Stimulated activated CD8-positive, alpha-beta memory T cell treated with anti-CD3 and anti-CD28 coated beads, Interleukin-7, amount 100 ng/mL, for 1 hour (primary cell): ENCODE measurements at regions not wholly inside any gene's neighbourhood (a gene's known extent, or its start where the extent isn't known, plus 50 kb on each side); places are given as distances from the start of the nearest gene placed in this dataset.
"Not testable (repeated sequence)": the region's sequence is repeated elsewhere in the genome, so short reads cannot be mapped to it uniquely, and the experiment has no call there.

Experiments
- DNase-seq, 2 donors: peaks; one replicate each; pipeline ENCODE4 v3.0.0-alpha.2; 2020; ENCODE audit warnings: low read depth in 2 of 2

DNA sequence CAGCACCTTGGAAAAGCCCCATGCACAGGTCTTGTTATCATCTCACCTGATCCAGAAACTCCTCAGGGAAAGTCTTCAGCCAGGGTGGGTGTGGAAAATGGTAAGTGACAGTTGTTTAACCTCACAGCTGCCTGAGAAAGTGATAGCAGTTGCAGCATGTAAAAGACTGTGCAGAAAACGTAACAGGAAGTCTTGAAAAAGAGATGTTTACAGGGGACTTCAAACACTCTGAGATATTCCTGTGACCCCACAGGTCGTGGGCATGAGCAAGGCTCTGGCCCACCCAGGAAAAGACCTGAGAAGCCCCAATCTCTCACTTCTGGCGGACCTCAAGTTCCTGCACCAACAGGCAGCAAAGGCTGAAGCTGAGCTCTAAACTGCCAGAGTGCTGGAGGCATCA lies 826.9 kb downstream of the UQCRFS1 start:
- DNase-seq: no peak

DNA sequence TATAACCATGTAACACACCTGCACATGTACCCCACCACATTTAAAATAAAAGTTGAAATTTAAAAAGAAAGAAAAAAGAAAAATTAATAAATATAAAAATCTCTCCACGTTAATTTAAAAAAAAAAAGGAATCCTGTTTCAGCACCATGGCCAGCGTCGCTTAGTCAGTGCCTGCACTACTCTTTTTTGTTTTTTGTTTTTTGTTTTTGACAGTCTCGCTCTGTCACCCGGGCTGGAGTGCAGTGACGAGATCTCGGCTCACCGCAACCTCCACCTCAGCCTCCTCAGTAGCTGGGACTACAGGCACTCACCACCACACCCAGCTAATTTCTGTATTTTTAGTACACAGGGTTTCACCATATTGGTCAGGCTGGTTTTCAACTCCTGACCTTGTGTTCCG lies 835.9 kb downstream of the UQCRFS1 start:
- no peak for DNase-seq

DNA sequence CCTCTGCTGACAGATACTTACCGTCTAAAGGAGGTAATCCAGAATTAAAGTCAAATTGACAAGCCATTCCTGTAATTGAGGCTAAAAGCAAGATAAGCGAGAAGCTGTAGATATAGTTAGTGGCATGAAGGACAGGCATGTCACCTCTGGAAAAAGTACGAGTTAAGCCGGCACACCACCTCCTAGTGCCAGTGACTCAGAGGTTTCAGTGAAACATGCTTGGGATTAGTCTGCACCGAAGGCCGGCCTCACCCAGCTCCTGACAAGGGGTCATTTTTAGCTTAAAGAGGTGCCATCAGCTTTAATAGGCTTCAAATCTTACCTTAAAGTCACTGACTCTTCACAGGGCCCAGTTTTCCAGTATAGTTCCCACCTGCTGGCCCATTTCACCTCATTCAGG lies 838.0 kb downstream of the UQCRFS1 start:
- DNase-seq: no peak

DNA sequence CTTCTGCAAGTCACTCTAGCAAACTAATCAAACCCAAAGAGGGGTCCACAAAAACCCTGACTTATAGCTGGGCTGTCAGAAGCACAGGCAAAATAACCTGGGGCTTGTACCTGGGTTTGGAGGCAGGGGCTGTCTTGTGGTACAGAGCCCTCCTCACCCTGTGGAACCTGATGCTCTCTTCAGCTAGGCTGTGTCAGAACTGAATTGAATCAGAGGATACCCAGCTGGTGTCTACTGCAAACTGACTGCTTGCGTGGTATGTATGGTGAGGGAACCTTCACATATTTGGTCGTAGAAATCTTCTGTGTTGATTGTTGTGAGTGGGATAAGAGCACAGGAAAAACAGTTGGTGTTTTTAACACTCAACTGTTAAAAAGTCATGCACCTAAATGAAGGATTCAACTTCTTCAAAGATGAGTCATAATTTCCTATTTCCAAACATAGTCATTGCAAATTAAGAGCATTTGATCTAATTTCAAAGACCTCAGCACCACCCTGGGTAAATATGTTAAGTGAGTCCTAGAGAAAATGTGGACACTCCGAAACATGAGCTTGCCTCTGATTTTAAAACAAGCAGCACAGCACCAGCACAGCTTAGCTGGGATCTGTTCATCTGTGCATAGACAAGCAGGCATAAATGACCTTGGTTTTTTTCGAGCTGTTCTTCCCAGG lies 840.2 kb downstream of the UQCRFS1 start:
- no peak for DNase-seq

DNA sequence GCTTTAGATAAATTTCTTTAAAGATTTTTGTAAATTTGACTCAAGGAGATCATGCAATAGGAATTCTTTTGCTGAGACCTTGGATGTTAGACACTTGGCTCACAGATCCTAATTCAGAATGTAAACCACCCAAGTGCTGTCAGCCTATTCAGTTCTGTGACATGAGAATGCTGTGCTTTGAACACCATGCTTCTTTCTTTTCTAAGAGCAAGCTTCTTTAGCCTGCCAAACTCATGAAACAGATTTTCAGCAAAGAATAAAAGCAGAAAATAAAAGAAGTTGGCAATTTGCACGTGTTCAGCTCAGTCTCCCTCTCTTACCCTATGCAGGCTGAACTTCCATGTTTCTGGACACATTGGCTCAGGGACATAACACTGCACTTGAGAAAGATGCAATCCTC lies 845.8 kb downstream of the UQCRFS1 start:
- DNase-seq: no peak

DNA sequence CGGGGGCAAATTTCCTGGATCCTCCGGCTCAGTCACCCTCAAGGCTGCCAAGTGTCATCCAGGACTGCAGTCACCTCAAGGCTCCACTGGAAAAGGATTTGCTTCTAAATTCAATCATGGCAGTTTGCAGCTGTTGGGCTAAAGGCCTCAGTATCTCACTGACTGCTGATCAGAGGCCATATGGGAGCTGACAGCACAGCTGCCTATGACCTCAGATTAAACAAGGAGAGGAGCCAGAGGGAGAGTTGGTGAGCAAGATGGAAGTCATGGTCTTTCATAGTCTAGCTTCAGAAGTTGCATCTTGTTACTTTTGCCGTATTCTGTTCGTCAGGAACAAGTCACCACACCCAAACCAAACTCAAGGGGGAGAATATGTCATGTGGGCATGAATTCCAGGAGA lies 849.7 kb downstream of the UQCRFS1 start:
- DNase-seq: no peak

DNA sequence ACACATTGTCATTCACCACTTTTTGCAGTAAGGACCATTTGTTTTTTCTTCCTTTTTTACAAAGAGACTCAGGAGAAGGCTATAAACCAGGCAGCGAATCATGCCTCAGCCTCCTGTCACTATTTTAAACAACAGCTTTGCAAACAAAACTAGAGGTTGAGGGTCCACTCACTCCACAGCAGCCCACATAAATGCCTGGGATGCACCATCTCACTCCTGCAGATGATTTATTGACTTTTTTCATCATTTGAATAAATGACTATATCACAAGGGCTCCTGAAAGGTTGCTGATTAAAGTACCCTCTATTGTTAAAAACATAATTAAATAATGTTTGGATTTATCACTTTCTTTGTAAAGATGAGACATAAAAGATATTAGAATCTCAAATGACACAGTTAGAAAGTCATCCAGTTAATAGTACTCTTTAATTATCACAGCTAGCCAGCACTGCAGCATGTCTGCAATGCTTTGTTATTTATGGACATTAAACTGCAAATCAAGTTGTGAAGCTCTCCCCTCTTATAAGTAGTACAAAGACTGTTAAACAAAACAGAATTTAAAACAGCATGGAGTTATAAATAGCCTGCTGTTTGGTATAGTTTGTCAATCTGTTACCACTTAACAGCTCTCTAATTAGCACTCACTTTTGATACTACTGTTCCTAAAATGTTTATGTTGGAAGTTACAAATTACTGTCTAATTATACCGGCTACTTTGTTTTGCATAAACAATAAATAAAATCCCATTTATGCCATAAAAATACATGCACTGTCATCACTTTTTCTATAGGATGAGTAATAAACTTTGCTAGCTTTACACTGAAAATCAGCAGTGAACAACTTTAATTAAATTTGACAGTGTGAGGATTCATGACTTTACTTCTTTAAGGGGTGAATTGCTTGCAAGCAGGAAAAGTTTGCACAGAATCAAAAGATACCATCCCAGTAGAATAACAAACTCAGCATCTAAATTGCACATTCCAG lies 853.2 kb downstream of the UQCRFS1 start:
- DNase-seq: no peak

DNA sequence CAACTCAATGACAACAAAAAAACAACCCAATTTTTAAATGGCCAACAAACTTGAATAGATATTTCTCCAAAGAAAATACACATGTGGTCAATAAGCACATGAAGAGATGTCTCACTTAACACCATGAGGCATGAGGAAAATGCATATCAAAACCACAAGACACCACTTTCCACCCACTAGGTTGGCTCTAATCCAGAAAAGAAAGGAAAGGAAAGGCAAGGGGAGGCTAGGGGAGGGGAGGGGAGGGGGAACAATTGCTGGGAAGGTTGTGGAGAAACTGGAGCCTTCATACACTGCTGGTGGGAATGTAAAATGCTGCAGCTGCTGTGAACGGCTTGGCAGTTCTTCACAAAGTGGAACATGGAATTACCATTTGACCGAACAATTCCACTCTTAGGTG lies 854.3 kb downstream of the UQCRFS1 start:
- no peak for DNase-seq

DNA sequence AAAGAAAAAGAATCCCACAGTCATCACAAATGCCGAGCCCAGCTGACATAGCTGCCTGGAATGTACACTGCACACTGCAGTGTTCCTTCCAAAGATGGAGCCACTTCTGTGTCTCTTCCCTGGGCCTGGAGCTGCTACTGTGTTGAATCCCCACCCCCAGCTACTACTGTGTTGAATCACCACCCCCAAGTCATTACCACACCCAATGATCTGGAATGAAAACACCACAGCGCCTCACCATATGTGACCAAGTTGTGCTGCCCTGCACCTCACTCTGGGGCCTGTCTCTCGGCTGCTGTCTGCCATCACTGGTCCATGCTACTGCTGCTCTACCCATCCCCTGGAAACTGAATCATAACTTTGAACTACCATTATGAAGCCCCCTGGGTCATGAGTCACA lies 861.2 kb downstream of the UQCRFS1 start:
- no peak for DNase-seq

DNA sequence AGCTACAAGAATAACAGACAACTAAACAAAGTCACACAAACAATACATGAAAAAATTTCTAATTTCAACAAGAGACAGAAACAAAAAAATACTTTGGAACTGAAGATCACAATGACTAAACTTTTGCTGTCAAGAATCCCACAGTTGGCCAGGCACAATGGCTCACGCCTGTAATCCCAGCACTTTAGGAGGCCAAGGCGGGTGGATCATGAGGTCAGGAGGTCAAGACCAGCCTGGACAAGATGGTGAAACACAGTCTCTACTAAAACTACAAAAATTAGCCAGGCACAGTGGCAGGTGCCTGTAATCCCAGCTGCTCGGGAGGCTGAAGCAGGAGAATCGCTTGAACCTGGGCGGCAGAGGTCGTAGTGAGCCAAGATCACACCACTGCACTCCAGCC lies 861.6 kb downstream of the UQCRFS1 start:
- not testable (repeated sequence) for DNase-seq

DNA sequence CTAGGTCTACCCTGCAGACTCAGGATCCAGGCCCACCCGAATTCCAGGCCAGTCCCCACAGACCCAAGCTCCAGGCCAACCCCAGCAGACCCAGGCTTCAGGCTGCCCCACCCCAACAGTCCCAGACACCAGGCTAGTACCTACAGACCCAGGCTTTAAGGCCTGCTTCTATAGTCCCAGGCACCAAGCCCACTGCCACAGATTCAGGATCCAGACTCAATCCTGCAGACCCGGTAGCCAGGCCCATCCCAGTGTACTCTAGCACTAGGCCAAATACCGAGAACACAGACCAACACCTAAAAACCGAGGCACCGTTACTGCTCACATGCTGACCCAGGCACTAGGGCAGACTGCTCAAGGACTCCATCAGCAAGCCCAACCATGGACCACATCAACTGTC lies 862.3 kb downstream of the UQCRFS1 start:
- no peak for DNase-seq

DNA sequence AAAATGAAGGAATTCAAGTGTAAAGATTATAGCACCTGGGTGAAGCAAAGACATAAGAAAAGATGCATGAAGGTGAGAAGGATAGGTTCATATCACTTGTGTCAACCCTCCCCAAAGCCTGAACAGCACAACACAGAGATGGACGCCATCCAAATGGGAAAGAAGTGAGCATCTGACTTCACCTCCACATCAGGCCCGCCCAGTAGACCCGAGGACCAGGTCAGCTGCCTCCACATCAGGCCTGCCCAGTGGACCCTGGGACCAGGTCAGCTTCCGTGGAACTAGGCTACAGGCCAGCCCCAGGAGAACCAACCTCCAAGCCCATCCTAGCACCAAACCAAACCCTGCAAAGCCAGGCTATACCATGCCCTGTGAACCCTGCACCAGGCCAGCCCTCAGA lies 862.9 kb downstream of the UQCRFS1 start:
- DNase-seq: no peak

DNA sequence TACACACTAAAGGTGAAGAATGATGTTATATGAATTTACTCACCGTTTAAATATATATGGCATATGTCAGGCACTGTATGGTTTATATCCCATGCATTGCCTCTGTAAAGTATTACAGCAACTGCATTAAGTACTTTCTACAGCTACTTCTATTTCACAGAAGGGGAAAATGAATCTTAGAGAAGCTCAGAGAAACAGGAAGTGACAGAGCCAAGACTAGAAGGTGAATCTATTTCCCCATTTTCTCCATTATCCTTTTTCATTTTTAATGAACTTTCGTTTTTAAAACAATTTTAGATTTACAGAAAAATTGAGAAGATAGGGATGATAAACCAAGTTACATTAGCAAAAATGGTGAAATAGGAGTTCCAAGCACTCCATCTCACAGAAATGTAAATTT lies 863.3 kb downstream of the UQCRFS1 start:
- no peak for DNase-seq

DNA sequence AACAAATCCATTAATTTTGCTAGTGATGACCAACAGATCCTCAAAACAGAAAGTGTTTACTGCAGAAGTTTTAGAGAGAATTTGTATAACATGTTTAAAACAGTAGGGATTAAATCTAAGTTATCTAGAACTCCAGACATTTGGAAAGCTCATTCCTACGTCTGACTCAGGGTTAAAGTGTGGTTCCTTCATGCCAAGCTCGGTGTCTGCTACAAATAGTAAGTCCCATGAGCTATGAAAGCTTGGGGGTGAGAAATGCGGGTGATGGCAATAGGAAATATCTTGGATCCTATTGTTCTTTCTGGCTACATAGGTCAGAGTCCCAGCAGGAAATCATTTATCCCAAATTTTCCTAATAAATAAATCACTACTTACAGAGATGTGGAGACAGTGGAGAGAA lies 867.1 kb downstream of the UQCRFS1 start:
- no peak for DNase-seq

DNA sequence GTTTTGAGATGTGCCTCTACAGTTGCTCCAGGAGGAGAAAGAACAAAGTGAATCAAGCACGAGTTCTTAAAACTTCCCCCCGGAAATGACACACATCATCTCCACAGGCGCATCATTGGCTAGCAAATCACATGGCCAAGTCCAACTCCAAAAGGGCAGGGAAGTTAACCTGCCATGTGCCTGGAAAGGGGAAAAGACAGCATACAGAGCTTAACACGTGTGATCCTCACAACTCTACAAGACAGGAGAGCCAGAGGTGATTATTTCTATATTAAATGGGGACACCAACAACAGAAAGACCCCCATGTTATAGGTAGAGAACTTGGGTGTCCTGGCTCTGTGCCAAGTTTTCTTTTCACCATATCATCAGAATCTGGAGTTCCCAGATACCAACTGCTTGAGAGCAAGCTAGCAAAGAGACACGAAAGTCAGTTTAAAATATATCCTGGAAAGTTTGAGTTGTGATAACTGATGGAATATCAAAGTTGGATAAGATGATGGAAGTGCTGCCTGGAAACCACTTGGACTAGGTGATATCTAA lies 871.1 kb downstream of the UQCRFS1 start:
- no peak for DNase-seq

DNA sequence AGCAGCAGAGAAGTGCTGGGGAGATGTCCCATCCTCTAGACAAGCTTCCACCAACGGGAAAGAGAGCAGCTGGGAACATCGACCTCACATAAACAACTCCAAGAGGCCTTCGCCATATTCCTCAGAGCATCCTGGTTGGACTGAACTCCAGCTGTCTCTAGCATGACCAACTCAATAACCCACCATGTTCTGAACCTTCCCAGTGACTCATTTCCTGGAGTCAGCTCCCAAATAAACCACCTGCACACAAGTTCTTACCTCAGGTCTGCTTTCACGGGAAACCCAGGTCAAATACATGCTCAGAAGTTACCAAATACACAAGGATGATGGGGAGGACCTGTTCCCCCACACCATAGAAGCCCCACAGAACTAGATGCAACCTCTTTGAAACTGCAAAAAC lies 878.5 kb downstream of the UQCRFS1 start:
- no peak for DNase-seq

DNA sequence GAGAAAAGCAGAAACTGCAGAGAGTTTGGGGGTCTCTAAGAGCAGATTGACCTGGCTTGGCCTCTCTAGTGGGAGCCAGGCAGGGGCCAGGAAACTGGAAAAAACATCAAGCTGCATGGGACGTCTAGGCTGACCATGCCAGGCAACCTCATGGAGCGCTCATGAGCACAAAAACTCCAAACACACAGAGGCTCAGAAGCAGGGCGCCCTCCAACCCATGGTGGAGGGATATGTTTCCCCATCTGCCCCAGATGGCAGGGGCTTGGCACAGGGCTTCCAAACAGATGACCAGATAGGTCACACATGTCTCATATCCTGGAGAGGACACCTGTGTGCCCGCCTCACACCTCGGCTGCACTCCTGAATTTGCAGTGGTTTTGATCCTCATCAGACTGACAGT lies 879.0 kb downstream of the UQCRFS1 start:
- DNase-seq: no peak

DNA sequence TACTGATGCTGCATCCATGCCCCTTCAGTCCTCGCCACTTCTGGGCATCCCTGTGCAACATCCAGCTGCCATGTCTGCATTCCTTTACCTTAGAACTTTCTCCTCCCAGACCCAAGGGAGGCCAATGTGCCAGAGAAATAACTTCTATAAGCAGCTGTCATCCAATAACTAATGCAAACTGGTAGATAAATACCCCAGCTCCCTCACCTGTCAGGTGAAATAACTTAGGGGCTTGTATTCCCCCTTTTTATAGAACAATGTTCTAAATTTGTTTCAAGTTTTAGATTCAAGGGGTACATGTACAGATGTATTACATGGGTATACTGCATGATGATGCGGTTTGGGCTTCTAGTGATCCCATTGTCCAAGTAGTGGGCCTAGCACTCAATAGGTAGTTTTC lies 880.1 kb downstream of the UQCRFS1 start:
- DNase-seq: no peak

DNA sequence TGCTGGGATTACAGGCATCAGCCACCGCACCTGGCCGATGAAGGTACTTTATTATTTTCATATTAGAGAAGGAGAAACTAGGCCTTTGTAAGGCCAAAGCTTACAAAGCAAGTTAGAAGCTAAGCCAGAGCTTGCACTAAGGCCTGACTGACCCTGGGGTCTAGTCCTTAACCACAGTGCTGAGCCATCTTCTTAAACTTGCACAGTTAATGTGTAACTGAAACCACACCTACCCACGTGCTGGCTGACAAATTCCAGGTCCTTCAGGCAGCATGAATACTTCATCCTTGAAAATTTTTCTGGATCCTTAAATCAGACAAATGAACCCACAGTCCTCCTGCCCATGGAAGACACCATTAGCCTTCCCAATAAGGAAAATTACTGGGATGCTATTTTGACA lies 880.6 kb downstream of the UQCRFS1 start:
- no peak for DNase-seq

DNA sequence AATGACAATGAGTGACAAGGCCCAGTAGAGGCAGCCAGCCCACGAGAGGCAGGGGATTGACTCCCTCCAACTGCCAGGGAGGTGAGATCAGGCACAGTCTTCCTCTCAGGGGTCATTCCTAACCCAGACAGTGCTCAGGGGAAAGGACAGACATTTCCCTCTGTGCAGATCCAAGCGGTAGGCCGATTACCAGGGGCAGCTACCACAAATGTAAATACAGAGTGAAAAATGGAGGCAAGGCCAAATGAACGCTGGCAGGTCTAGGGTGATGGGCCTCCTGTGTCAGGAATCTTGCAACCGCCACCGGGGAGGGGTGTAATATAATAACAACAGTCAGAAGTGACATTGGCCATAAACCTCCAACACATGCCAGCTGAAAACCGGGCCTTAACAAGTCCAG lies 881.4 kb downstream of the UQCRFS1 start:
- DNase-seq: no peak

DNA sequence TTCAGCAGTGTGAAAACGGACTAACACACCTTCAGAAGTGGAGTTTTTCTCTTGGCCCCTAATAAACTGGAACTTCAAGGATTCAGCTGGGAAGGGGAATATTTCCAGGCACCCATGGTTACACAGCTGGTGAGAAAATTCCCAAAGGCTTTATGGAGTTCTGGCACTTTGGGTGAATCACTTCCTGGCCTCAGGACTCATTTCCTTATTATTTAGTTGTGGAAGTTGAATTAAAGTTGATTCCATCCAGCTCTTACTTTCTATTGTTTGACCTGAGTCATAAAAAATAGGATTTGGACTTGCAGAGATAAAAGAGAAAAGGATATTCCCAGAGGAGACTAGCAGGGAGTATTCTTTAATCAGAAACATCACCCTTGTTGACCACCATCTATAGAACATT lies 882.1 kb downstream of the UQCRFS1 start:
- DNase-seq: no peak

DNA sequence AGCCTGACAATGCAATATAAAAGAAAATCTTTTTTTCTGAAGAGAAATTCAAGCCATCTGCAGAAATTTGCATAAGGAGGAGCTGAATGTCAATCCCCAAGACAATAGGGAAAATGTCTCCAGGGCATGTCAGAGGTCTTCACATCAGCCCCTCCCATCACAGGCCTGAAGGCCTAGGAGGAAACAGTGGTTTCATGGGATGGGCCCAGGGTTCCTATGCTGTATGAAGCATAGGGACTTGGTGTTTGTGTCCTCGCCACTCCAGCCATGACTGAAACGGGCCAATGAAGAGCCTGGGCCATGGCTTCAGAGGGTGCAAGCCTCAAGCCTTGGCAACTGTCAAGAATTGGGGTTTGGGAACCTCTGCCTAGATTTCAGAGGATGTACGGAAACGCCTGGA lies 883.5 kb downstream of the UQCRFS1 start:
- DNase-seq: no peak

DNA sequence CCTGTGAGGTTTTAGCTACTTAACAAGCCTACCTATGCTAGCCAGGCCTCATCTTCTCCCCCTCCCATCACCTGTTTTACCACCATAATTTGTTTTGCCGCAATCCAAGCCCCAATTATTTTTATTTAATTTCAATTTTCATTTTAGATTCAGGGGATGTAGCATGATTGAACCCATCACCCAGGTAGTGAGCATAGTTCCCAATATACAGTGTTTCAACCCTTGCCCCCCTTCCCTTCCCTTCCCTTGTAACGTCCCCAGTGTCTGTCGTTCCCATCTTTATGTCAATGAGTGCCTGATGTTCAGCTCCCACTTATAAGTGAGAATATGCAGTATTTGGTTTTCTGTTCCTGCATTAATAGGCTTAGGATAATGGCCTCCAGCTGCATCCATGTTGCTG lies 885.0 kb downstream of the UQCRFS1 start:
- no peak for DNase-seq
